HCT116 (cell line): ENCODE measurements at regions not wholly inside any gene's neighbourhood (a gene's known extent, or its start where the extent isn't known, plus 50 kb on each side); places are given as distances from the start of the nearest gene placed in this dataset.

Experiments used
- ATAC-seq: fragments of 200-7000 bp; cut with Tn5 transposase; 2 replicates; pipeline ENCODE4 v1.9.1; 2020; ENCODE audit warnings: mild to moderate bottlenecking, moderate library complexity
- BruUV-seq: library from RNA; stranded (reverse); fragments of 400-500 nt; replicated peaks from 2 replicates; lab custom pipeline; 2021; lab: Mats Ljungman, UMichigan
- CTCF ChIA-PET: fragments of 300-600 bp; sonication (Branson Sonifier 250); formaldehyde crosslinking; loops from one replicate; lab custom pipeline; 2021; ENCODE audit warnings: antibody characterized with exemption; lab: Charles Lee
- POLR2A ChIA-PET: fragments of 300-600, 350-600 bp; sonication (Branson Sonifier 250); formaldehyde crosslinking; loops from one replicate; lab custom pipeline; 2021; ENCODE audit warnings: antibody characterized with exemption; lab: Charles Lee
- RAD21 ChIA-PET, 2 experiments: fragments of 300-600 bp; sonication (Branson Sonifier 250); formaldehyde crosslinking; loops; one replicate each; lab custom pipeline; 2023; ENCODE audit warnings: low total read pairs in 2 of 2; ENCODE audit not compliant: uncharacterized antibody in 2 of 2, unreplicated experiment in 2 of 2, low non-redundant PET in 1 of 2; lab: Charles Lee
- DNase-seq: peaks from one replicate; pipeline ENCODE4 v3.0.0-alpha.2; 2010; ENCODE audit warnings: low read depth, low spot score
- H2AFZ ChIP-seq: fragments of 200-600 bp; shearing (Covaris generic), sonication (generic); 2 replicates; pipeline ENCODE4 v1.6.1; 2017; ENCODE audit warnings: low read depth, mixed run types, mixed read lengths, antibody characterized with exemption, low read length; ENCODE audit not compliant: poor library complexity, severe bottlenecking
- H3K27ac ChIP-seq: 2 replicates; pipeline ENCODE4 v1.5.1; 2012; ENCODE audit warnings: low read depth, low read length
- H3K27me3 ChIP-seq: fragments of 200-600 bp; sonication (generic); 2 replicates; pipeline ENCODE4 v1.6.1; 2016; ENCODE audit warnings: mixed run types, low read length, mixed read lengths; ENCODE audit not compliant: insufficient read depth
- H3K36me3 ChIP-seq, 2 experiments: fragments of 200-500 bp in 1 of 2; fragments of 200-600 bp in 1 of 2; sonication (Bioruptor generic) in 1 of 2; sonication (generic) in 1 of 2; 2 replicates each; pipeline versions ENCODE4 v1.5.1 to v1.6.1; 2014 to 2016; ENCODE audit warnings: low read length in 2 of 2, inconsistent platforms in 1 of 2, mixed read lengths in 1 of 2, mixed run types in 1 of 2; ENCODE audit not compliant: insufficient read depth in 2 of 2, control insufficient read depth in 1 of 2
- H3K4me1 ChIP-seq, 2 experiments: fragments of 200-600 bp in 1 of 2; sonication (generic) in 1 of 2; 2 replicates each; pipeline versions ENCODE4 v1.5.1 to v1.6.1; 2012 to 2017; ENCODE audit warnings: low read length in 2 of 2, inconsistent platforms in 1 of 2, mild to moderate bottlenecking in 1 of 2, mixed read lengths in 1 of 2, mixed run types in 1 of 2, moderate library complexity in 1 of 2; ENCODE audit not compliant: insufficient read depth in 2 of 2, control insufficient read depth in 1 of 2
- H3K4me2 ChIP-seq: fragments of 200-600 bp; sonication (generic); 2 replicates; pipeline ENCODE4 v1.6.1; 2017; ENCODE audit warnings: mixed run types, low read length, mixed read lengths
- H3K4me3 ChIP-seq, 2 experiments: fragments of 200-600 bp in 1 of 2; sonication (generic) in 1 of 2; replicated peaks in 1 of 2; 2 replicates each; pipeline ENCODE4 v1.5.1; 2011 to 2016; ENCODE audit warnings: low read length in 2 of 2, control low read depth in 1 of 2, low read depth in 1 of 2, mild to moderate bottlenecking in 1 of 2, mixed read lengths in 1 of 2, mixed run types in 1 of 2
- H3K79me2 ChIP-seq: fragments of 200-600 bp; sonication (generic); 2 replicates; pipeline ENCODE4 v1.6.1; 2017; ENCODE audit warnings: mild to moderate bottlenecking, mixed run types, low read length, moderate library complexity, mixed read lengths; ENCODE audit not compliant: insufficient read depth
- H3K9ac ChIP-seq: fragments of 200-600 bp; sonication (generic); 2 replicates; pipeline ENCODE4 v1.6.1; 2016; ENCODE audit warnings: low read length, mixed read lengths
- H3K9me2 ChIP-seq: fragments of 200-600 bp; sonication (generic), shearing (Covaris generic); 2 replicates; pipeline ENCODE4 v1.6.1; 2017; ENCODE audit warnings: mixed run types, mild to moderate bottlenecking, moderate library complexity; ENCODE audit not compliant: insufficient read depth
- H3K9me3 ChIP-seq, 2 experiments: fragments of 200-500 bp in 1 of 2; fragments of 200-600 bp in 1 of 2; sonication (Bioruptor generic) in 1 of 2; sonication (generic) in 1 of 2; 2 replicates each; pipeline ENCODE4 v1.6.1; 2014 to 2017; ENCODE audit warnings: low read length in 2 of 2, mixed read lengths in 2 of 2, inconsistent platforms in 1 of 2, low read depth in 1 of 2, mild to moderate bottlenecking in 1 of 2, mixed run types in 1 of 2, moderate library complexity in 1 of 2; ENCODE audit not compliant: control insufficient read depth in 1 of 2, insufficient read depth in 1 of 2
- H4K20me1 ChIP-seq: fragments of 200-600 bp; sonication (generic), shearing (Covaris generic); 2 replicates; pipeline ENCODE4 v1.6.1; 2017; ENCODE audit warnings: mixed run types, mild to moderate bottlenecking, moderate library complexity; ENCODE audit not compliant: insufficient read depth
- ELF1 ChIP-seq: IDR thresholded peaks from 2 replicates; pipeline ENCODE4 v1.6.1; 2012; ENCODE audit warnings: low read depth, borderline replicate concordance
- EZH2 ChIP-seq: fragments of 200-600 bp; sonication (generic); IDR thresholded peaks from 2 replicates; pipeline ENCODE4 v1.6.1; 2017; ENCODE audit warnings: antibody characterized with exemption, mixed run types
- EZH2phosphoT487 ChIP-seq: fragments of 200-600 bp; IDR thresholded peaks from 2 replicates; pipeline ENCODE4 v1.6.1; 2018; ENCODE audit warnings: antibody characterized with exemption, borderline replicate concordance
- FOSL1 ChIP-seq: IDR thresholded peaks from 2 replicates; pipeline ENCODE4 v1.6.1; 2012; ENCODE audit warnings: low read depth
- JUND ChIP-seq: IDR thresholded peaks from 2 replicates; pipeline ENCODE4 v1.6.1; 2012
- POLR2A ChIP-seq: IDR thresholded peaks from 2 replicates; pipeline ENCODE4 v1.7.0; 2011; ENCODE audit warnings: borderline replicate concordance; ENCODE audit not compliant: insufficient read depth, insufficient read length; ENCODE audit errors: extremely low read depth
- RAD21 ChIP-seq: IDR thresholded peaks from 2 replicates; pipeline ENCODE4 v1.6.1; 2012; ENCODE audit warnings: low read depth, mild to moderate bottlenecking
- SIN3A ChIP-seq: IDR thresholded peaks from 2 replicates; pipeline ENCODE4 v1.6.1; 2012; ENCODE audit warnings: low read depth
- SRF ChIP-seq: IDR thresholded peaks from 2 replicates; pipeline ENCODE4 v1.6.1; 2012; ENCODE audit warnings: low read depth
- YY1 ChIP-seq: IDR thresholded peaks from 2 replicates; pipeline ENCODE4 v1.6.1; 2011; ENCODE audit warnings: low read length, low read depth, moderate library complexity, mild to moderate bottlenecking; ENCODE audit not compliant: insufficient replicate concordance; ENCODE audit errors: extremely low read depth
- ZFX ChIP-seq: fragments of 450-650 bp; IDR thresholded peaks from 2 replicates; pipeline ENCODE4 v1.6.1; 2017
- ZNF274 ChIP-seq: fragments of 200-500 bp; sonication (Bioruptor generic); IDR thresholded peaks from 2 replicates; pipeline ENCODE4 v1.6.1; 2014; ENCODE audit warnings: mild to moderate bottlenecking, low read depth, low read length, inconsistent platforms
- intact Hi-C: fragments of 100-400 bp; cut with micrococcal nuclease; formaldehyde crosslinking; loops from 2 replicates; pipeline ENCODE4 v1.10.0; 2022
- TF ChIP-seq, protein P1 (sequence below): IDR thresholded peaks from 2 replicates; pipeline ENCODE4 v1.6.1; 2012; ENCODE audit warnings: low read depth
- TF ChIP-seq, protein P2 (sequence below): IDR thresholded peaks from 2 replicates; pipeline ENCODE4 v1.6.1; 2012
- TF ChIP-seq, protein P3 (sequence below): IDR thresholded peaks from 2 replicates; pipeline ENCODE4 v1.6.1; 2012
- TF ChIP-seq, protein P4 (sequence below): IDR thresholded peaks from 2 replicates; pipeline ENCODE4 v1.6.1; 2011; ENCODE audit warnings: mild to moderate bottlenecking, low read length, moderate library complexity; ENCODE audit not compliant: insufficient replicate concordance; ENCODE audit errors: extremely low read depth
- TF ChIP-seq, protein P5 (sequence below), 3 experiments: fragments of 200-600 bp in 1 of 3; sonication (generic) in 1 of 3; IDR thresholded peaks in 2 of 3; conservative IDR thresholded peaks in 1 of 3; 2 replicates each; pipeline ENCODE4 v1.5.1; 2012 to 2017; ENCODE audit warnings: low read depth in 2 of 3, low read length in 2 of 3, antibody characterized with exemption in 1 of 3, borderline replicate concordance in 1 of 3, control low read depth in 1 of 3, mild to moderate bottlenecking in 1 of 3, mixed read lengths in 1 of 3, mixed run types in 1 of 3, moderate library complexity in 1 of 3; ENCODE audit not compliant: insufficient read depth in 1 of 3

DNA sequence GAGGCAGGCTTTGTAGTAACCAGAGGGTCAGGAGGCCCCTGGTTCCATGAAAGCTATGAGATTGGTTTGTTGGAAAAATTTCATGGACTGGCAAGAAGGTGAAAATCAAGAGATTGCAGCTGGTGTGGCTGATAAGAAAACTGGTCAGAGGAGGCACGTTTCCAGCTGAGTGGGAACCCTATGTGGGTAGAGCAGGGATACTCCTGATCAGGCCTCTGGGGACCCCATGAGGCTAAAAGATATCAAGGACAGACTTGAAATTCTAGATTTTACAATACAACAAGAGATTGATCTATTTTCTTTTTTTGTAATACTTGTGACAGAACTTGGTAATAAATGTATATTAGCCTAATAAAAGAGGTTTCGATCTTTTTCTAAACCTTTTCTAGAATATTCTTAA lies 1615.1 kb downstream of the DPP10 start:
- no peak overlapping the region for H2AFZ ChIP-seq
- H3K36me3 ChIP-seq = no peaks in the 10 kb centered on the region
- intact Hi-C loops = no loop called here
- no peaks in the 10 kb centered on the region for H3K9me2 ChIP-seq
- DNase-seq (no peak), ATAC-seq (no peak)
- H3K79me2 ChIP-seq = no peaks in the 10 kb centered on the region
- no peaks in the 10 kb centered on the region for H3K4me1 ChIP-seq
- no peaks in the 10 kb centered on the region for H4K20me1 ChIP-seq
- H3K4me2 ChIP-seq = no peak overlapping the region
- H3K4me3 ChIP-seq = no peak overlapping the region
- no peaks in the 10 kb centered on the region for H3K27me3 ChIP-seq
- TF ChIP-seq RAD21 = no peak
- no peak for TF ChIP-seq SRF
- no peak for TF ChIP-seq EZH2phosphoT487
- TF ChIP-seq ZNF274 = no peak
- TF ChIP-seq, protein P1, sequence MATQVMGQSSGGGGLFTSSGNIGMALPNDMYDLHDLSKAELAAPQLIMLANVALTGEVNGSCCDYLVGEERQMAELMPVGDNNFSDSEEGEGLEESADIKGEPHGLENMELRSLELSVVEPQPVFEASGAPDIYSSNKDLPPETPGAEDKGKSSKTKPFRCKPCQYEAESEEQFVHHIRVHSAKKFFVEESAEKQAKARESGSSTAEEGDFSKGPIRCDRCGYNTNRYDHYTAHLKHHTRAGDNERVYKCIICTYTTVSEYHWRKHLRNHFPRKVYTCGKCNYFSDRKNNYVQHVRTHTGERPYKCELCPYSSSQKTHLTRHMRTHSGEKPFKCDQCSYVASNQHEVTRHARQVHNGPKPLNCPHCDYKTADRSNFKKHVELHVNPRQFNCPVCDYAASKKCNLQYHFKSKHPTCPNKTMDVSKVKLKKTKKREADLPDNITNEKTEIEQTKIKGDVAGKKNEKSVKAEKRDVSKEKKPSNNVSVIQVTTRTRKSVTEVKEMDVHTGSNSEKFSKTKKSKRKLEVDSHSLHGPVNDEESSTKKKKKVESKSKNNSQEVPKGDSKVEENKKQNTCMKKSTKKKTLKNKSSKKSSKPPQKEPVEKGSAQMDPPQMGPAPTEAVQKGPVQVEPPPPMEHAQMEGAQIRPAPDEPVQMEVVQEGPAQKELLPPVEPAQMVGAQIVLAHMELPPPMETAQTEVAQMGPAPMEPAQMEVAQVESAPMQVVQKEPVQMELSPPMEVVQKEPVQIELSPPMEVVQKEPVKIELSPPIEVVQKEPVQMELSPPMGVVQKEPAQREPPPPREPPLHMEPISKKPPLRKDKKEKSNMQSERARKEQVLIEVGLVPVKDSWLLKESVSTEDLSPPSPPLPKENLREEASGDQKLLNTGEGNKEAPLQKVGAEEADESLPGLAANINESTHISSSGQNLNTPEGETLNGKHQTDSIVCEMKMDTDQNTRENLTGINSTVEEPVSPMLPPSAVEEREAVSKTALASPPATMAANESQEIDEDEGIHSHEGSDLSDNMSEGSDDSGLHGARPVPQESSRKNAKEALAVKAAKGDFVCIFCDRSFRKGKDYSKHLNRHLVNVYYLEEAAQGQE = no peak
- TF ChIP-seq, protein P2, sequence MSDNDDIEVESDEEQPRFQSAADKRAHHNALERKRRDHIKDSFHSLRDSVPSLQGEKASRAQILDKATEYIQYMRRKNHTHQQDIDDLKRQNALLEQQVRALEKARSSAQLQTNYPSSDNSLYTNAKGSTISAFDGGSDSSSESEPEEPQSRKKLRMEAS = no peak
- TF ChIP-seq, protein P3, sequence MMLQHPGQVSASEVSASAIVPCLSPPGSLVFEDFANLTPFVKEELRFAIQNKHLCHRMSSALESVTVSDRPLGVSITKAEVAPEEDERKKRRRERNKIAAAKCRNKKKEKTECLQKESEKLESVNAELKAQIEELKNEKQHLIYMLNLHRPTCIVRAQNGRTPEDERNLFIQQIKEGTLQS = no peak
- no peak for TF ChIP-seq ZFX
- no peak for TF ChIP-seq EZH2
- TF ChIP-seq, protein P4, sequence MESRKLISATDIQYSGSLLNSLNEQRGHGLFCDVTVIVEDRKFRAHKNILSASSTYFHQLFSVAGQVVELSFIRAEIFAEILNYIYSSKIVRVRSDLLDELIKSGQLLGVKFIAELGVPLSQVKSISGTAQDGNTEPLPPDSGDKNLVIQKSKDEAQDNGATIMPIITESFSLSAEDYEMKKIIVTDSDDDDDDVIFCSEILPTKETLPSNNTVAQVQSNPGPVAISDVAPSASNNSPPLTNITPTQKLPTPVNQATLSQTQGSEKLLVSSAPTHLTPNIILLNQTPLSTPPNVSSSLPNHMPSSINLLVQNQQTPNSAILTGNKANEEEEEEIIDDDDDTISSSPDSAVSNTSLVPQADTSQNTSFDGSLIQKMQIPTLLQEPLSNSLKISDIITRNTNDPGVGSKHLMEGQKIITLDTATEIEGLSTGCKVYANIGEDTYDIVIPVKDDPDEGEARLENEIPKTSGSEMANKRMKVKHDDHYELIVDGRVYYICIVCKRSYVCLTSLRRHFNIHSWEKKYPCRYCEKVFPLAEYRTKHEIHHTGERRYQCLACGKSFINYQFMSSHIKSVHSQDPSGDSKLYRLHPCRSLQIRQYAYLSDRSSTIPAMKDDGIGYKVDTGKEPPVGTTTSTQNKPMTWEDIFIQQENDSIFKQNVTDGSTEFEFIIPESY = no peak
- TF ChIP-seq FOSL1 = no peak
- TF ChIP-seq ELF1 = no peak
- TF ChIP-seq, protein P5, sequence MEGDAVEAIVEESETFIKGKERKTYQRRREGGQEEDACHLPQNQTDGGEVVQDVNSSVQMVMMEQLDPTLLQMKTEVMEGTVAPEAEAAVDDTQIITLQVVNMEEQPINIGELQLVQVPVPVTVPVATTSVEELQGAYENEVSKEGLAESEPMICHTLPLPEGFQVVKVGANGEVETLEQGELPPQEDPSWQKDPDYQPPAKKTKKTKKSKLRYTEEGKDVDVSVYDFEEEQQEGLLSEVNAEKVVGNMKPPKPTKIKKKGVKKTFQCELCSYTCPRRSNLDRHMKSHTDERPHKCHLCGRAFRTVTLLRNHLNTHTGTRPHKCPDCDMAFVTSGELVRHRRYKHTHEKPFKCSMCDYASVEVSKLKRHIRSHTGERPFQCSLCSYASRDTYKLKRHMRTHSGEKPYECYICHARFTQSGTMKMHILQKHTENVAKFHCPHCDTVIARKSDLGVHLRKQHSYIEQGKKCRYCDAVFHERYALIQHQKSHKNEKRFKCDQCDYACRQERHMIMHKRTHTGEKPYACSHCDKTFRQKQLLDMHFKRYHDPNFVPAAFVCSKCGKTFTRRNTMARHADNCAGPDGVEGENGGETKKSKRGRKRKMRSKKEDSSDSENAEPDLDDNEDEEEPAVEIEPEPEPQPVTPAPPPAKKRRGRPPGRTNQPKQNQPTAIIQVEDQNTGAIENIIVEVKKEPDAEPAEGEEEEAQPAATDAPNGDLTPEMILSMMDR (IDR thresholded peaks at IDR 0.05 in 2 of 3, conservative IDR thresholded peaks at IDR 0.05 in 1 of 3; ENCODE audit: borderline replicate concordance in 1 of 3, insufficient read depth in 1 of 3, low read depth in 2 of 3, low read length in 2 of 3) = no peak
- TF ChIP-seq YY1 = no peak
- no peak for TF ChIP-seq POLR2A
- no peak for TF ChIP-seq JUND
- TF ChIP-seq SIN3A = no peak
- BruUV-seq = no TSS peak
- H3K9me3 ChIP-seq = peaks cover 3 to 28% of the 10 kb centered on the region in 2 experiments; a peak in 2 of 4 replicates
- no peak overlapping the region for H3K27ac ChIP-seq
- ChIA-PET CTCF (no interaction called here), POLR2A (no interaction called here), RAD21 (no interaction called here)
- no peak overlapping the region for H3K9ac ChIP-seq
